GM21786 (cell line): ENCODE measurements at regions not wholly inside any gene's neighbourhood (a gene's known extent, or its start where the extent isn't known, plus 50 kb on each side); places are given as distances from the start of the nearest gene placed in this dataset.

Experiments
- ATAC-seq: cut with Tn5 transposase; IDR thresholded peaks from one replicate; pipeline ENCODE4 v1.9.1; 2021; ENCODE audit not compliant: unreplicated experiment

- ATAC-seq, result no peak
Observed at GRCh38 chr21:25054689-25055088, 552.6 kb downstream of the MRPL39 start.

- ATAC-seq, result peak; percentile 91
Observed at GRCh38 chr21:25039461-25040380, 567.6 kb downstream of the MRPL39 start.

GRCh38 chr21:25036775-25037174 lies 570.5 kb downstream of the MRPL39 start:
- no peak for ATAC-seq

GRCh38 chr21:25031750-25032149 lies 575.5 kb downstream of the MRPL39 start:
- no peak for ATAC-seq

- no peak for ATAC-seq
Observed at GRCh38 chr21:25029580-25029979, 577.7 kb downstream of the MRPL39 start.

GRCh38 chr21:25025596-25025995 lies 581.7 kb downstream of the MRPL39 start:
- ATAC-seq, result no peak

- ATAC-seq, result no peak
Observed at GRCh38 chr21:25024639-25025038, 582.6 kb downstream of the MRPL39 start.

- no peak for ATAC-seq
Observed at GRCh38 chr21:25005388-25005787, 601.9 kb downstream of the MRPL39 start.

GRCh38 chr21:25002676-25003075 lies 604.6 kb downstream of the MRPL39 start:
- no peak for ATAC-seq

- no peak for ATAC-seq
Observed at GRCh38 chr21:24995216-24995615, 612.1 kb downstream of the MRPL39 start.

- ATAC-seq, result no peak
Observed at GRCh38 chr21:24994717-24995116, 612.6 kb downstream of the MRPL39 start.

- no peak for ATAC-seq
Observed at GRCh38 chr21:24989516-24989915, 617.8 kb downstream of the MRPL39 start.

- no peak for ATAC-seq
Observed at GRCh38 chr21:24988941-24989340, 618.3 kb downstream of the MRPL39 start.

- ATAC-seq, result no peak
Observed at GRCh38 chr21:24976238-24976637, 631.0 kb downstream of the MRPL39 start.

- ATAC-seq, result no peak
Observed at GRCh38 chr21:24969068-24969467, 638.2 kb downstream of the MRPL39 start.

- ATAC-seq, result peak; percentile 92
Observed at GRCh38 chr21:24955275-24955961, 651.9 kb downstream of the MRPL39 start.

GRCh38 chr21:24948186-24948585 lies 659.1 kb downstream of the MRPL39 start:
- ATAC-seq, result no peak

GRCh38 chr21:24945910-24946309 lies 661.4 kb downstream of the MRPL39 start:
- ATAC-seq, result no peak

GRCh38 chr21:24941316-24942185 lies 665.7 kb downstream of the MRPL39 start:
- ATAC-seq, result no peak

GRCh38 chr21:24939291-24939690 lies 668.0 kb downstream of the MRPL39 start:
- no peak for ATAC-seq

- ATAC-seq, result no peak
Observed at GRCh38 chr21:24938573-24938972, 668.7 kb downstream of the MRPL39 start.
